T-helper 2 cell treated with Interferon-gamma antibody and Interleukin-4, amounts not matched to agents 5 μg/mL and 100 μg/mL, for 36 hours (primary cell): ENCODE measurements at regions not wholly inside any gene's neighbourhood (a gene's known extent, or its start where the extent isn't known, plus 50 kb on each side); places are given as distances from the start of the nearest gene placed in this dataset.

Experiments used
- DNase-seq: peaks from one replicate; pipeline ENCODE4 v3.0.0; 2021; ENCODE audit warnings: low spot score
- H3K27ac Mint-ChIP-seq: one replicate; pipeline ENCODE4 v1.8.0; 2021; ENCODE audit warnings: mild to moderate bottlenecking, mixed read lengths
- H3K27me3 Mint-ChIP-seq: one replicate; pipeline ENCODE4 v1.8.0; 2021; ENCODE audit warnings: low read depth, mixed read lengths
- H3K36me3 Mint-ChIP-seq: one replicate; pipeline ENCODE4 v1.8.0; 2021; ENCODE audit warnings: low read depth, mixed read lengths
- H3K4me1 Mint-ChIP-seq: one replicate; pipeline ENCODE4 v1.8.0; 2021; ENCODE audit warnings: low read depth, mixed read lengths
- H3K4me3 Mint-ChIP-seq: one replicate; pipeline ENCODE4 v1.8.0; 2022; ENCODE audit warnings: mild to moderate bottlenecking, moderate library complexity, mixed read lengths
- H3K9me3 Mint-ChIP-seq: one replicate; pipeline ENCODE4 v1.8.0; 2021; ENCODE audit warnings: mixed read lengths

DNA sequence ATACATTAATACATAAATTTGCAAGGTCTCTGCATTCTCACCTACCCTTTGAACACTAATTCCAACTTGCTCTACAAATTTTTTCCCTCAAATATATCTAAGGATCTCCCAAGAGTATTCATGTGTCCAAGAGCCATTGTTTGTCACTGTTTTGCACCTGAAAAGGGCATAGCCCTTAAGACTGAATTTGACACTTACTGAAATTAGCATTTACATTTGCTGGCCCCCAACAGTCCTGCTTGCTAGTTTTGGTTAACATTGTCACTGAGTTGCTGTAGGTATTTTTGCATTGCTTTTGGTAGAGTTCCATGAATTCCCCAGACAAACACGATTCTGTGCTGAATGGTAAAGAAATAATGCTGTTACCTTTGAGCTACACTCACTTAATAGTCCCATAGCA lies 57.3 kb downstream of the KCNA4 start:
- H3K4me1 Mint-ChIP-seq = no peaks in the 10 kb centered on the region
- H3K9me3 Mint-ChIP-seq = peaks cover 3% of the 10 kb centered on the region
- no peak overlapping the region for H3K27ac Mint-ChIP-seq
- DNase-seq = no peak
- H3K36me3 Mint-ChIP-seq = no peaks in the 10 kb centered on the region
- no peak overlapping the region for H3K4me3 Mint-ChIP-seq
- H3K27me3 Mint-ChIP-seq = no peaks in the 10 kb centered on the region

DNA sequence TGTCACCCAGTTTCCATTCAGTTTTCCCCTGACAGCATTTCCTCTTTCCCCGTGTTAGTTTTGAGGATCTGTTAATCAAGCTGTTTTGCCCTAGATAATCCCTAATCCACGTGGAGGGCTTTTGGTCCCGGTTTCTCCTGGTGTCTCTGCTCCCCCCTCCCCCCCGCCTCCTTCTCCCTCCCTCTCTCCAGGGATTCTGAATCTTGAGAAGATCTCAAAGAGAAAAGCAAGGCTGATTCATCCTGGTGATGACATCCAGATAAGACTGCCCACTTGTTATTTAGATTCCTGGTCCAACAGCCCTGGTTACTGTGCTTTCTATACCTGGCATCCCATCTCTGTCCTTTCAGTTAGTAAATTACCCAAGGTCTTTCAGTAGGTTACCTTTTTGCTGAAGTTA lies 59.4 kb downstream of the KCNA4 start:
- Mint-ChIP-seq H3K27ac (no peak overlapping the region), H3K4me1 (no peaks in the 10 kb centered on the region), H3K36me3 (no peaks in the 10 kb centered on the region), H3K4me3 (no peak overlapping the region), H3K9me3 (peaks cover 7% of the 10 kb centered on the region), H3K27me3 (no peaks in the 10 kb centered on the region)
- DNase-seq = no peak

DNA sequence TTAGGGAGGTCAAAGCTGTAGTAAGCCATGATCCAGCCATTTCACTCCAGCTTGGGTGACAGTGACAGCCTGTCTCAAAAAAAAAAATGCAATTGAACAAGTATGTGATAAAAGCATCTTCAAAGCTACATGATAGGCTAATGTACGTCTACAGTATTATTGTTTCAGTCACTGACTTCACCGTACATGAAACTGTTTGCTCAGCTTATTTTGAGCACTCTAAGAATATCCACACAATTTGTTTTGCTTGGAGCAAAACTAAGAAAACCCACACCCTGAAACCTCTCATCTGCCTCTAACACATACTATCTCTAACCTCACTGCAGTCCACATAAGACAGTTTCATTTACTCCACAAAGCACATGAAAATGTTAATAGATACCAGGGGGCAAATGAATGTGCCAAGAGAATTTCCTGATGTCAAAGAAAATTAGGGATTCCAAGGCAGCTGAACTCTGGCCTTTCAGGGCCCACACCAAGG lies 60.7 kb downstream of the KCNA4 start:
- H3K27ac Mint-ChIP-seq = no peak overlapping the region
- no peaks in the 10 kb centered on the region for H3K4me1 Mint-ChIP-seq
- no peak overlapping the region for H3K4me3 Mint-ChIP-seq
- H3K27me3 Mint-ChIP-seq = no peaks in the 10 kb centered on the region
- peaks cover 18% of the 10 kb centered on the region for H3K9me3 Mint-ChIP-seq
- no peak for DNase-seq
- no peaks in the 10 kb centered on the region for H3K36me3 Mint-ChIP-seq

DNA sequence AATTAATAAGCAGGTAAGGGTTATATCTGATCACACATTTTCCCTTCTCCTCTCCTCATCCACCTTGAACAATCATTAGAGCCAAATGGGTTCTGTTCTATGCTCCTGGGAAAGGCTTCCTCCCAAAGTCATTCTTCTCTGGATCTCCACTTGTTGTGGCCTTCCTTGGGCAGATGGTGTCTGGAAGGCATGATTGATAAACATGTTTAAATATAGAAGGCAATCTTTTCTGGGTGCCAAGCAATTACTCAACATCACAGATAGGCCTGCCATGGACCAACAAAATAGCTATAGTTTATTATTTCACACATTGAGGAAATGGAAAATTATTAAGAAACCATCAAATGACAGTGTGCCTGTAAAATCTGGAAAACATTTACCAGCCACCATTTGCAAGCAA lies 73.5 kb downstream of the KCNA4 start:
- no peak overlapping the region for H3K27ac Mint-ChIP-seq
- DNase-seq = no peak
- peaks cover 18% of the 10 kb centered on the region for H3K9me3 Mint-ChIP-seq
- H3K36me3 Mint-ChIP-seq = no peaks in the 10 kb centered on the region
- no peak overlapping the region for H3K4me3 Mint-ChIP-seq
- no peaks in the 10 kb centered on the region for H3K27me3 Mint-ChIP-seq
- H3K4me1 Mint-ChIP-seq = no peaks in the 10 kb centered on the region

DNA sequence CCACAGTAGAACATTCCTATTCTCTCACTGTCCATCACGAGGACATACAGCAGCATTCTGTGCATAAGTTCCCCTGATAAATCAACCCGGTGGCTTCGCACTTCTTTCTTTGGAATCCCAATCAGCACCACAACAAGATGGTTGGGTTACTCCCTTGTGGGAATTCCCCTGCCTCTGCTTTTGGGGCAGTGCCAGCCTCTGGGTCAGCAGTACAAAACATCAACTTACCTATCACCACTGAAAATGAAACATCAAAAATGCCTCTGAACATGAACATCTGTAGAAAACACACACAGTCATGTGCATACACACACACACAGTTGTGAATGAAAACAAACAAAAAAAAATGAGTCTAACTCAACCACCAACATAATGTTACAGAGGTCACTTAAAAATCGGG lies 79.3 kb downstream of the KCNA4 start:
- Mint-ChIP-seq H3K4me1 (no peaks in the 10 kb centered on the region), H3K36me3 (no peaks in the 10 kb centered on the region), H3K4me3 (no peak overlapping the region), H3K27ac (no peak overlapping the region), H3K9me3 (peaks cover 12% of the 10 kb centered on the region), H3K27me3 (no peaks in the 10 kb centered on the region)
- DNase-seq = no peak

DNA sequence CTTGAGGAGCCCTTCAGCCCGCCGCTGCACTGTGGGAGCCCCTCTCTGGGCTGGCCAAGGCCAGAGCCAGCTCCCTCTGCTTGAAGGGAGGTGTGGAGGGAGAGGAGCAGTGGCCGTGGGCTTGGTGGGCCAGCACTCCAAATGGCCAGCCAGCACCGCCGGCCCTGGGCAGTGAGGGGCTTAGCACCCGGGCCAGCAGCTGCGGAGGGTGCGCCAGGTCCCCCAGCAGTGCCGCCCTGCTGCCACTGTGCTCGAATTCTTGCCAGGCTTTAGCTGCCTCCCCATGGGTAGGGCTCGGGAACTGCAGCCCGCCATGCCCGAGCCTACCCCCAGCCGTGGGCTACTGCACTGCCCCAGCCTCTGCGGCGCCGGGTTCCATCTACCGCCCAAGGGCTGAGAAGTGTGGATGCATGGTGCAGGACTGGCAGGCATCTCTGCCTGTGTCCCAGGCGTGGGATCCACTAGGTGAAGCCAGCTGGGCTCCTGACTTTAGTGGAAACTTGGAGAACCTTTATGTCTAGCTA lies 82.7 kb downstream of the KCNA4 start:
- no peaks in the 10 kb centered on the region for H3K36me3 Mint-ChIP-seq
- no peak overlapping the region for H3K27ac Mint-ChIP-seq
- no peaks in the 10 kb centered on the region for H3K4me1 Mint-ChIP-seq
- H3K4me3 Mint-ChIP-seq = no peak overlapping the region
- no peak for DNase-seq
- peaks cover 25% of the 10 kb centered on the region for H3K9me3 Mint-ChIP-seq
- no peaks in the 10 kb centered on the region for H3K27me3 Mint-ChIP-seq

DNA sequence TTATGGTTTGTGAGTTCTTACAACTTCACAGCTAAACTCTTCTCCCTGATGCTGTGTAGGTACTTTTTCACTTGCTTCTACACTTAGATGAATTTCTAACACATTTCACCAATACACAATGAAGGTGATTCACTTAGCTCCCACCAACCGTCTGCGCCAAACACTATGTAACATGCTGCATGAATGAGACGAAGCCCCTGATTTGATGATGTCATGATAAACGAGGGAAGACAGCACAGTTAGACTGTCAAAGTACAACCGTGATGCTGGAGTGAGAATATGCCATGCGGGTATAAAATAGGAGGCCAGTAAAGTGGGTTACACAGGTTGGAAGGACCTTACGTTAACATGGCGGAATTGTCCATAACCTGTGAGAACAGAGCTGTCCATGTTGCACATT lies 100.8 kb downstream of the KCNA4 start:
- H3K9me3 Mint-ChIP-seq = peaks cover 39% of the 10 kb centered on the region
- no peaks in the 10 kb centered on the region for H3K4me1 Mint-ChIP-seq
- no peak for DNase-seq

DNA sequence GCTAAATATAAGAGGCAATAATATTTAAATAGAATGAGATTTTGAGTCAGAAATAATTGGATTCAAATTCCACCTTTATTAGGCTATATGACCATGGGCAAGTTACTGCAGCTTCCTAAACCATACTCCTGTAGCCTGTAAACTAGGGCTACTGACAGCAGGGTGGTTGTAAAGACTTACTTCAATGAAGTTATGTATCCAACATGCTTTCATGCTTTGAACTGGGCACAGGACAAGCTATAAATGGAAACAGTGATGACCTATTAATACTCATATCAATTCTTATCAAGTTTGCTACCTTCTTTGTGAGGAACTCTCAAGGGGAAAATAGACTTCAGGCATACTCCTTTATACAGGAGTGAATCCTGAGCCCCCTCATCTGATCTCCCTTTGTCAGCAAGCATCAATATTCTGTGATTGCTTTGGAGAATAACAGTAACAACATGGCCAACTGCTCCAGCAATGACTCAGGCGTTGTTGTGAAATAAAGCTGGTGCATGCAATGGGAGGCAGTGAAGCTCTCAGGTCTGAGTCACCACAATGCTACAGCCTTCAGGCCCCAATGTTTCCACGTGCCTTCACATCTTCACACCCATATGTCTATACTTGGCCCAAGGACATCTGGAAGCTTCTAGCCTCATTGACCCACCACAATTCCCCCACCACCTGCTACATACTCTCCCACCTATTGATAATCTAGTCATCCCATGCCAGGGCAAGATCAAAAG lies 102.5 kb downstream of the KCNA4 start:
- H3K4me1 Mint-ChIP-seq = no peaks in the 10 kb centered on the region
- no peaks in the 10 kb centered on the region for H3K36me3 Mint-ChIP-seq
- H3K9me3 Mint-ChIP-seq = peaks cover 38% of the 10 kb centered on the region
- no peak overlapping the region for H3K4me3 Mint-ChIP-seq
- no peak for DNase-seq
- no peaks in the 10 kb centered on the region for H3K27me3 Mint-ChIP-seq
- no peak overlapping the region for H3K27ac Mint-ChIP-seq

More for the DNA sequence above, 100.8 kb downstream of the KCNA4 start:
- Mint-ChIP-seq H3K27me3 (no peaks in the 10 kb centered on the region), H3K4me3 (no peak overlapping the region), H3K36me3 (no peaks in the 10 kb centered on the region), H3K27ac (no peak overlapping the region)

DNA sequence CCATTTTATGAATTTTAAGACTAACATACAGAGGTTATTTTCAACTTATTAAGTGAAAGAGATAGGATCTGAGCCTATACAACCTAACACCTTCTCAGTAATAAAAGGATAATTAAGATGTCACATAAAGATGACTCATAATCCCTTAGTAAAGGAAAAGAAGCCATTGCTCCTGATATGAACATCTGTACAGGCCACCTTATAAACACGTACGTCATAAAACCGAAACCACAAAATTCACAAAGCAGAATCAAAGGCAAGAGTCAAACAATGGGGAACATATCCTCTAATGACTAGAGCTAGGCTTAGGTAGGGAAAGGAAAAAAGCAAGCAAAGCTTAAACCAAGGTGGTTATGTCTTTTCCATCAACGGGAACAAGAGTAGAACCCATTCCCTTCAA lies 103.5 kb downstream of the KCNA4 start:
- peaks cover 34% of the 10 kb centered on the region for H3K9me3 Mint-ChIP-seq
- no peaks in the 10 kb centered on the region for H3K27me3 Mint-ChIP-seq
- H3K4me3 Mint-ChIP-seq = no peak overlapping the region
- no peaks in the 10 kb centered on the region for H3K4me1 Mint-ChIP-seq
- H3K27ac Mint-ChIP-seq = no peak overlapping the region
- H3K36me3 Mint-ChIP-seq = no peaks in the 10 kb centered on the region
- no peak for DNase-seq

DNA sequence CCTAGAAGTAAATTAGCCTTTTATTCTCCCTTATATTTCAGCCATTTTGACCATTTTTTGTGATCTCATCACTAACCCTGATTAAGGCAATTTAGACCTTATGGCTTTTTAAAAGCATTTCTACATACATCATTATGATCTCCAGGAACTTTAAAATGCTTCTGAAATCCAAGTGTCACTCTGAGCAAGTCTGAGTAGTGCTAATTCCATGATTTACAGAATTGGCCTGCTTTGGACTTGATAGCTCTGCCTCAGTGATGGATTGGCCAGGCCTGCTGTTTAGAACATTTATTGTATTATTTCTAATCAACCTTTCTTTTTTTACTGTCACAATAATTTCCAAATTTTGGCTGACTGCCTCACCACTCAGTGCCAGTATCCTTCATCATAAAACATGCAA lies 116.4 kb downstream of the KCNA4 start:
- no peak overlapping the region for H3K27ac Mint-ChIP-seq
- DNase-seq = no peak
- H3K27me3 Mint-ChIP-seq = no peaks in the 10 kb centered on the region
- no peaks in the 10 kb centered on the region for H3K36me3 Mint-ChIP-seq
- no peaks in the 10 kb centered on the region for H3K4me1 Mint-ChIP-seq
- H3K9me3 Mint-ChIP-seq = peaks cover 18% of the 10 kb centered on the region
- no peak overlapping the region for H3K4me3 Mint-ChIP-seq

DNA sequence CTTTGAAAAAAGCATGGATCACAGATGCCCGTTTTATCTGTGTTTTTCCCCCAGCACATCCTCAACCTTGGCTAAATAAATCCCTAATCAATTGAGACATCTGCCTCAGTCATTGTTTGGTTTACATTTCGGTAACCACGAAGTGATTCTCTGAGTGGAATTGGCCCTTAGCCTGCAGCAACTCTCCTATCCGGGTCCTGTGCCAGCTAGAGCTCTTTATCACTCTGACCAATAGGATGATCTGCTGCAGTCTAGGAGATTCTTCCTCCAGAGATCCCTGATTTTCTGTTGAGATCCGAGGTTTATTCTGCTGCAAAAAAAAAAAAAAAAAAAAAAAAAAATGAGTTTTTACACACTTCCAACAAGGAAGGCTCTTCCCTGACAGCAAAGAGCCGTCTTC lies 137.3 kb downstream of the KCNA4 start:
- Mint-ChIP-seq H3K4me3 (no peak overlapping the region), H3K27me3 (no peaks in the 10 kb centered on the region), H3K9me3 (peaks cover 31% of the 10 kb centered on the region), H3K36me3 (no peaks in the 10 kb centered on the region), H3K27ac (no peak overlapping the region), H3K4me1 (no peaks in the 10 kb centered on the region)
- no peak for DNase-seq

DNA sequence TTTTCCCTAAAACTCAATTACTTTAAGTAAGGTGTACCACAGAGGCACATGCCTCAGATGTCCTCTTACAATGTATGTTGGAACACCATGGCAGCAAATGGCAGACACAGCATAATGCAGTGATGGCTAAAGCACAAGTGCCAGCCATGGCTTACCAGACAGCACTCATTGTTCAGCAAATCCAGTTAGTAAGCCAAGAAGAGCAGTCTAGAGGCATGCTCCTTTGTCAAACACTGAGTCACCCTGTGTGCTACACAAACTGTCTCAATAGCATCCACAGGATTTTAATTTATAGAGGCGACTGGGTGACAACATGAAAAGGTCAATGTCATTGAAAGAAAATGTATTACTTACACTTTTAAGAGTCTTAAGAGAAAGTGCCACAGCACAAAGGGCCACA lies 140.6 kb downstream of the KCNA4 start:
- Mint-ChIP-seq H3K4me3 (no peak overlapping the region), H3K9me3 (peaks cover 49% of the 10 kb centered on the region), H3K27ac (no peak overlapping the region), H3K27me3 (no peaks in the 10 kb centered on the region), H3K4me1 (no peaks in the 10 kb centered on the region), H3K36me3 (no peaks in the 10 kb centered on the region)
- DNase-seq = no peak

DNA sequence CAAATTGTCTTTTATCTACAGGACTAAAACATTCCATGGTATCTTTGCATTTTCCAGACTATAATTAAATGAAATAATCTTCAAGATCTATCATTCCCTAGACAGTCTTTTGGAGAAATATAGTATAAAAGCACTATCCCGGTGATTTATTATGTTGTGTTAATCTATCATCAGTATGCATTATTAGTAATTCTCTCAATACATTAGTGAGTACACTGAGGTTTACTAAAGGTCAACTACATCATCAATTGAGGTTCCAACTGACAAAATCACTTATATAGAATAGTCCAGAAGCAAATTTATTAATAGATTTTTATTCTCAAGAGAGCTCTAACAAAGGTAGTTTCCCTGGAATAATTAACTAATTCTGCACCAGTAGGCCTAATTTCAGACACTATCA lies 169.6 kb downstream of the KCNA4 start:
- no peak overlapping the region for H3K27ac Mint-ChIP-seq
- no peak for DNase-seq

DNA sequence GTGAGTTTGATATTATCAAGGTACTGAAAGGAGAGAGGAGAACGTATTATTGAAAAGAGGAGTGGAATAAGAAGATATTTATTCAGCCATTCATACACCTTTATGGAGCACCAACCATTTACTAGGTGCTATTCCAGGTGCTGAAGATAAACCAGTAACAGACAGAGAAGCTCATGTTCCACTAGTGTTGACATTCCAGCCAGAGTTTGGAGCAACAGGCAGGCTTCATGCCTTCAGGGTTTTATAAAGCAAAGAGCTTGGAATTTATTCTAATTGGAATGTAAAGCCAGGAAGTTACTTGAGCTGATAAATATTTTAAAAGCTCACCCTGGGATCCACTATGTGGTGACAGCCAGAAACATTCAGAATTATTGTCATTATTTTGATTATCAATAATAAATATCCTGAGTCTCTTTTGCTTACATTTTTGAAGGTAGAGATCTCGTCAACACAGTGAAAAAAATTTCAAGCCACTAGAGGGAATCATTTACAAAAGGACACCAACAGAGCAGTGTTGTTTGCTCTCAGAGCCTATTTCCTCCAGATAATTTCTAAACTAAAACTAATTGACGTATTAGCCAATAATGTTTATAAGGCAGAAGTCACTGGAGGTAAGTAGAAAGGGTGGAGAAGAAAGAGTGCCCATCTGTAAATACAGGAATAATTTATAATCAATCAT lies 172.0 kb downstream of the KCNA4 start:
- Mint-ChIP-seq H3K4me1 (no peaks in the 10 kb centered on the region), H3K27ac (no peak overlapping the region), H3K4me3 (no peak overlapping the region), H3K27me3 (no peaks in the 10 kb centered on the region), H3K9me3 (peaks cover 13% of the 10 kb centered on the region), H3K36me3 (no peaks in the 10 kb centered on the region)
- no peak for DNase-seq

More for the DNA sequence above, 169.6 kb downstream of the KCNA4 start:
- peaks cover 23% of the 10 kb centered on the region for H3K9me3 Mint-ChIP-seq
- no peaks in the 10 kb centered on the region for H3K36me3 Mint-ChIP-seq
- no peak overlapping the region for H3K4me3 Mint-ChIP-seq
- H3K27me3 Mint-ChIP-seq = no peaks in the 10 kb centered on the region
- H3K4me1 Mint-ChIP-seq = no peaks in the 10 kb centered on the region
